ENCODE measurements at regions not wholly inside any gene's neighbourhood (a gene's known extent, or its start where the extent isn't known, plus 50 kb on each side); places are given as distances from the start of the nearest gene placed in this dataset.
A peak's percentile ranks its signal among the peaks of the same experiment; 100 is the strongest.

DNA sequence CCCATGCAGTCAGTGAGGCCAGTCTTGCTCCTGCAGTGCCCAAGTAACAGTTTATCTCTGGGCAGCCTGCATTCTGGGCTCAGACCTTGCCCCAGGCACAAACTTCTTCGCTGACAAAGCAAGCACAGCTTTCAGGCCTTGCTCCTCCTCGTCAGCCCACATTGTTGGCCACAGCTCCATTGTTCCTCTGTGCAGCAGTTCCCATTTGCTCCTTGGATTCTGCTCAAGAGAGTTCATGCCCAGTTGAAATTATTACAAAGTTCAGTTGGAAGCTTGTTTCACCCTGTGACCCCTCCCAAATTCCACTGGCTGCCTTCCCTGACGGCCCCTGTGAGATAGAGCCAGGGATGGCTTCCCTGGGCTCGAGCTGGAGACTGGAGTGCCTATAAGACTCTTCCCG, 163.4 kb upstream of the DDHD1 start:
- no peak overlapping the region for H3K27ac ChIP-seq (ENCODE audit: low read depth)
- H3K36me3 ChIP-seq (ENCODE audit: insufficient read depth): no peaks in the 10 kb centered on the region
- no peak overlapping the region for H3K4me3 ChIP-seq (ENCODE audit: low read depth, low read length)
- H3K4me1 ChIP-seq (ENCODE audit: insufficient read depth): no peaks in the 10 kb centered on the region
- 45% methylated on average over 5 of the region's 5 CpGs for WGBS
- DNase-seq (ENCODE audit: extremely low spot score): no peak

DNA sequence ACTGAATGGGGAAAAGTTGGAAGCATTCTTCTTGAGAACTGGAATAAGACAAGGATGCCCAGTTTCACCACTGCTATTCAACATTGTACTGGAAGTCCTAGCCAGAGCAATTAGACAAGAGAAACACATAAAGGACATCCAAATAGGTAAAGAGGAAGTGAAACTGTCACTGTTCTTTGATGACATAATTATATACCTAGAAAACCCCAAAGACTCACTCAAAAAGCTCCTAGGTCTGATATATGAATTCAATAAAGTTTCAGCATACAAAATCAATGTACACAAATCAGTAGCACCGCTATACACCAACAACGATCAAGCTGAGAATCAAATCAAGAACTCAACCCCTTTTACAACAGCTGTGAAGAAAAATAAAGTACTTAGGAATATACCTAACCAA, 157.3 kb upstream of the DDHD1 start:
- DNase-seq (ENCODE audit: extremely low spot score): no peak
- Histone ChIP-seq H3K4me3 (ENCODE audit: low read depth, low read length) (no peak overlapping the region), H3K4me1 (ENCODE audit: insufficient read depth) (no peaks in the 10 kb centered on the region), H3K36me3 (ENCODE audit: insufficient read depth) (no peaks in the 10 kb centered on the region), H3K27ac (ENCODE audit: low read depth) (no peak overlapping the region)
- 98% methylated on average over 2 of the region's 2 CpGs for WGBS

DNA sequence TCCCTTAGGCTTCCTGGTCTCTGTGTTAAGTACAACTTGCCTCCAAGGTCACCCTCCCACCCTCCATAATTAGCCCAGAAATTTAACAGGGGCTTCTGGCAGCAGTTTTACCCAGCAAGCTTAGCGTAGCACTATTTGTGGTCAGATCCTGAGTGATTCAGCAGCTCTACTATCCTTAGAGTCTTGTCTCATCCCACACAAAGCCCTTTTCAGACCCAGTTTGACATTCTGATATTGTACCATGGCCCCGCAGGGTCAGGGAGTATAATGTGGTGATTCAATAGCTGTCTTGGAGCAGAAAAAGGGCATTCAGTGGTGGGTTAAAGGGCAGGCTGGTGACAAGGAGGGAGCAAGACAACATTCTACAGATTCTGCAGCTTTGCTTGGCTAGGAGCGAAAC, 153.8 kb upstream of the DDHD1 start:
- Histone ChIP-seq H3K27ac (ENCODE audit: low read depth) (no peak overlapping the region), H3K4me1 (ENCODE audit: insufficient read depth) (no peaks in the 10 kb centered on the region), H3K4me3 (ENCODE audit: low read depth, low read length) (no peak overlapping the region), H3K36me3 (ENCODE audit: insufficient read depth) (no peaks in the 10 kb centered on the region)
- DNase-seq (ENCODE audit: extremely low spot score): peak; percentile 33
- 61% methylated on average over 3 of the region's 3 CpGs for WGBS

DNA sequence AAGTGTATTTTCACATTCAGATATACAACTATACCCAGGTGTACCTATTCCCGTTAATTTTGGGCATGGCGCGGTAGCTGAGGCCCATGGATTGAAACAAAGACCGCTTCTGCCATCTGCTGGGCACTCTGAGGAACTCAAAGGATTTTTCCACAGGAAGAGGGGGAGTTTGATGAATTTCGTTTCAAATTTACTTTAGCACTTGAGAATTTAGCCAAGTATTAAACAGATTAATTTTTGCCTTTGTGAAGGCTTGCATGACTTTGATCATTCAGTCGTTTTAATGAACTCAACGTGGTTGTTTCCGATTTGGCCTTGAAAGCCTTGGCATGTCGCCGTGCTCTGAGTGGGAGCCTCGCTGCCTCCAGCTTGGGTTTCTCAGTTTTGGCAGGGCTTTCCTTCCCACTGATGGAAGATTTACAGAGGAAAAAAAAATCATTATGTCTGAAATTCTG, 153.2 kb upstream of the DDHD1 start:
- DNase-seq (ENCODE audit: extremely low spot score): peak; percentile 64
- no peaks in the 10 kb centered on the region for H3K36me3 ChIP-seq (ENCODE audit: insufficient read depth)
- H3K27ac ChIP-seq (ENCODE audit: low read depth): no peak overlapping the region
- H3K4me3 ChIP-seq (ENCODE audit: low read depth, low read length): no peak overlapping the region
- 2% methylated on average over 11 of the region's 11 CpGs for WGBS
- H3K4me1 ChIP-seq (ENCODE audit: insufficient read depth): no peaks in the 10 kb centered on the region

DNA sequence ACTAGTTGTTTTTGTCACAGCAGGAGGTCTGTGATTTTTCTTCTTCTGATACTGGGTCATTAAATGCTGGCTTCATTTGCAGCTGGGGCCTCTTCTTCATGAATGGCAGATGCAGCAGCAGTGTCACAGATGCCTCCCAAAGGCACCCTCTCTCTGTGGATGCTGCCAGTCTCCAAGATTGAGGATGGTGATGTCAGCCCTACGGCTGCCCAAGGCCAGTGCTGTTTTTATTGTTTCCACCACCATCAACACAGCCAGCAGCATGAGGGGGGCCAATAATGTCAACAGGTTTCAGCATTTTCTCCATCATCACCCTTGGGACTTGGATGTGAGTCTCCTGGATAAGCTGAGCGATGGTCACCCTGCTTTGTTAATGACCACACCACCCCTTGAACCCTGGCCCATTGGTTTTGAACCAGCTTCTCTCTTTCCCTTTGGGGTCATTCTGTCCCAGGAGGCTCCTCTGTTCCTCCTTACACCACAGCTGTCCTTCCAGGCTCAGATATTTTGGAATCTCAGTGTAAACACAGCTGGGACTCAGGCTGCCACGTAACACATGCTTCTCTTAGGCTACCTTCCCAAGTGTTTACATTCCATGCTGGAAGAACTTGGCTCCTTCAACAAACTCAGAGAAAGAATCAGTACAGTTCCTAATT, 151.7 kb upstream of the DDHD1 start:
- Histone ChIP-seq H3K27ac (ENCODE audit: low read depth) (no peak overlapping the region), H3K4me1 (ENCODE audit: insufficient read depth) (no peaks in the 10 kb centered on the region), H3K4me3 (ENCODE audit: low read depth, low read length) (no peak overlapping the region), H3K36me3 (ENCODE audit: insufficient read depth) (no peaks in the 10 kb centered on the region)
- WGBS: 55% methylated on average over 3 of the region's 3 CpGs
- DNase-seq (ENCODE audit: extremely low spot score): no peak

DNA sequence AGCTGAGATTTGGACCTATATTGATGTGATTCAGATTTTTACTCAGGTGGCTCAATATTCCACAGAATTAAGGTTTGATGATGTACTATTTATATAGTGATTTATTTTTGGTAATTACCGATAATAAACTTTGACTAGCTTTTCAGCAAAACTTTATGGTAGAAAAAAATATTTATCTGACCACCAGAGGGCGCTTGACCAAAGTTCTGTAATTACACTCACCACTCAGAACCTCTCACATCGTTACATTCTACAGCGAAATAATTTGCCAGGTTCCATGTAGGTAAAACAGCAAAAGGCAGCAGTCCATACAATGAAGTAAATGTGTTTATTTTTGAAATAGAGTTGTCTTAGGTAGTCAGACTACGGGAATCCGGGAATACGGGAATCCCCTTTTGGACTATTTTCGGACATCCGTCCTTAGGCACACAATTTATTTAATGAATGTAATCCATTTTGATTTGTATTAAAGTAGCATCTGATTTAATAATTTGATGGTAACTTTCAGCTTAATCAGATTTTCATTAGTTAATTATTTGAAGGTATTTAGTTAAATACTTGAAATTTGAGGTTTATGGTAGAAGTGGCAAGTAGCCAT, 143.0 kb upstream of the DDHD1 start:
- no peak overlapping the region for H3K27ac ChIP-seq (ENCODE audit: low read depth)
- DNase-seq (ENCODE audit: extremely low spot score): no peak
- H3K4me1 ChIP-seq (ENCODE audit: insufficient read depth): no peaks in the 10 kb centered on the region
- H3K4me3 ChIP-seq (ENCODE audit: low read depth, low read length): no peak overlapping the region
- WGBS: 53% methylated on average over 9 of the region's 9 CpGs
- H3K36me3 ChIP-seq (ENCODE audit: insufficient read depth): no peaks in the 10 kb centered on the region

DNA sequence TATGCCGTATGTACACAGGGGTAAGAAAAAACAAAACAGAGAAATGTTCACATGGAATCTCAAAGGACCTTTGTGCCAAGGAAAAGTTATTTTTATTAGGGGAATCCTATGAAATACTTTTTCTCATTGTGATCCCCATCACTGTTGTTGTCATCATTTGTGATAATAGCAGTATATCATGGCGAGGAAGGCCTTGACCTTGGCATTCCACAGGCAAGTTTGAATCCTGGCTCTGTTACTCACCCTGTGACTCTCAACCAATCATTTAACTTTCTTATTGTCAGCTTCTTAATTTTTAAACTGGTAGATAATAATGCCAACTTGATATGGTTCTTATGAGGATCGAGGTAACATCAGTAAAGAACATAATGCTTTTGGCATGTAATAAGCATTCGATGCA, 142.2 kb upstream of the DDHD1 start:
- no peaks in the 10 kb centered on the region for H3K4me1 ChIP-seq (ENCODE audit: insufficient read depth)
- WGBS: 82% methylated on average over 4 of the region's 4 CpGs
- DNase-seq (ENCODE audit: extremely low spot score): no peak
- no peak overlapping the region for H3K4me3 ChIP-seq (ENCODE audit: low read depth, low read length)
- no peaks in the 10 kb centered on the region for H3K36me3 ChIP-seq (ENCODE audit: insufficient read depth)
- H3K27ac ChIP-seq (ENCODE audit: low read depth): no peak overlapping the region

DNA sequence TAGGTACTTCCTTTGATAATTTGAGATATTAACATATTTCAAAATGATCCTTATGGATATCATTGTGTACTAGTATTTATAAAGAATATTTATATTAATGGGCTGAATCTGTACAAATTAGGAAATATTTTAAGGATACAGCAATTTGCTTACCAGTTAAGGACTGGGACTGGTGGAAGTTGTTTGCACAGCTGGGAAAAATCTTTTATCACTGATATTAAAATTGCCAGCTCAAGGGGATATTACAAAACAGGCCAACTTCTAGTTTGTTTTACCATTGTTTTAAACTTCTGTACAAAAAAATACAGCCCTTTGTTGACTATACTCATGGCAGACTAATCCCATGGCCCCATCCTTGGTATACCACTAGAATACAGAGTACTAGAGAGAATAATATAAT, 133.2 kb upstream of the DDHD1 start:
- Histone ChIP-seq H3K4me3 (ENCODE audit: low read depth, low read length) (no peak overlapping the region), H3K36me3 (ENCODE audit: insufficient read depth) (no peaks in the 10 kb centered on the region), H3K27ac (ENCODE audit: low read depth) (no peak overlapping the region), H3K4me1 (ENCODE audit: insufficient read depth) (no peaks in the 10 kb centered on the region)
- DNase-seq (ENCODE audit: extremely low spot score): no peak

DNA sequence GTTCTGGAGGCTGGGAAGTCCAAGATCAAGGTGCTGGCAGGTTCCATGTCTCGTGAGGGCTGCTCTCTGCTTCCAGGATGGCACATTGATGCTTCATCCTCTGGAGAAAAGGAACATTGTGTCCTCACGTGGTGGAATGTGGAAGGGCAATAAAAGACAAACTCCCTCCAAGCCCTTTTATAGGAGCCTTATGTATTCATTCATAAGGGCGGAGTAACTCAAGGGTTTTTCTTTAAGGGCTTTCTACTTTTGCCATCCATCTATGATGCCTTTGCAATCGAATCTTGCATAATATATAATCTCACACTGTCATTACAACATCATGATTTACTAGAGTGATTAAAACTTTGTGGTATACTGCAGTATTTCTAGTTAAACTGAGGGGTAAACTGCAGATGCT, 132.7 kb upstream of the DDHD1 start:
- no peak for DNase-seq (ENCODE audit: extremely low spot score)
- 65% methylated on average over 4 of the region's 4 CpGs for WGBS
- Histone ChIP-seq H3K4me1 (ENCODE audit: insufficient read depth) (no peaks in the 10 kb centered on the region), H3K4me3 (ENCODE audit: low read depth, low read length) (no peak overlapping the region), H3K27ac (ENCODE audit: low read depth) (no peak overlapping the region), H3K36me3 (ENCODE audit: insufficient read depth) (no peaks in the 10 kb centered on the region)

DNA sequence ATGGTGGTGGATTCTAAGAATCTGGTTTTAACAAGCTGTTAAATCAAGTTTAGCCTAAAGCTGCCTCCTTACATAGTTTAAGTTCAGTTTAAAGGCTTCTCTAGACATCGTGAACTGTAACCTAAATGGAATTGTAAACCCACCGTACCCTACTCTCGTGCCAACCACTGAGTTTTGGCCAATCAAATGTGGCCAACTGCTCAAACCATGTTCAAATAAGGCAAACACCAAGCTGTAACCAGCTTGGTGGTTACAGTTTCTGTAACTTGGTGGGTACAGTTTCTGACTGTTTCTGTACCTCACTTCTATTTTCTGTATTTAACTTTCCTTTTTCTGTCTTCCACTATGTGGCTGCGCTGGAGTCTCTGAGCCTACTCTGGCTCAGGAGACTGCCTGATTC, 131.9 kb upstream of the DDHD1 start:
- WGBS: 93% methylated on average over 4 of the region's 4 CpGs
- Histone ChIP-seq H3K36me3 (ENCODE audit: insufficient read depth) (no peaks in the 10 kb centered on the region), H3K27ac (ENCODE audit: low read depth) (no peak overlapping the region), H3K4me3 (ENCODE audit: low read depth, low read length) (no peak overlapping the region), H3K4me1 (ENCODE audit: insufficient read depth) (no peaks in the 10 kb centered on the region)
- DNase-seq (ENCODE audit: extremely low spot score): no peak

DNA sequence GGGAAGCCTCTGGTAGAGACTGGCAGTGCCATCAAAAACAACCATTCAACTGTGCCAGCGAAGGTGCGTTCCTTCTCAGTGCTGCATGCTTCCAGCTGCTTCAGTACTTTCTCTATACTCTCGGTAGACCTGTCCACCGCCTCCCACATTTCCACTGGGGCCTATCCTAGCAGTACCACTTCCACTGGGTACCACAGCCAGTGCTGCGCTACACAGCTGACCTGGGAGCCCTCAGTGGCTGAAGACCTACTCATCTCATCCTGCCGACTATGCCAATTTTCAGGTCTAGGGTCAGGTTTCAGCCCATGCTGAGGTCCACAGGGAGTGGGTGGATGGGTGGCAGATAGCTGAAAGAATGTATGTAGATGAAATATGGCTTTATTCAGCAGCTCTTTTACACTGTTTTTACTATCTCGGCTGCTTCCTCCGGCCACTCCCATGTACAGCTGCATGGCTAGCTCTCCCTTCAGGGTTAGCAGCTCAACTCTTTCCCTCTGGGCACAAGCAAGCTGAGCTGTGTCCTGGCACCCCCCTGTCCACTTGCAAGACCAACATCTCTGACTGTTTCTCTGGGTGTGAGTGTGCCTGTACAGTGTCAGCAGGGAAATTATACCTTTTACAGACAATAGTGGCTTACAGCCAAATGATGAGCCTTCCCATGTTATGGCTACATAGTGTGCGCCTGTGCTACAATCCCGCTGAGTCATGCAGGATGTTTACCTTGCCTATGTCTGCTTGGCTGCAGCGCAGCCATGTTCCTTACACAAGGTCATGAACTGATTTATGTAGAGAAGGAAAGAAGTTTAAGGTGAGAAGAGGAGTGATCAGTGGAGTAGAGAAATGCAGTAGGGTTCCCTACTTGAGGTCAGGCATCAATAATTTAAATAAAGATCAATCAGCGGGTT, 125.7 kb upstream of the DDHD1 start:
- no peak overlapping the region for H3K4me3 ChIP-seq (ENCODE audit: low read depth, low read length)
- DNase-seq (ENCODE audit: extremely low spot score): no peak
- WGBS: 82% methylated on average over 12 of the region's 12 CpGs
- H3K4me1 ChIP-seq (ENCODE audit: insufficient read depth): no peaks in the 10 kb centered on the region
- H3K36me3 ChIP-seq (ENCODE audit: insufficient read depth): no peaks in the 10 kb centered on the region
- H3K27ac ChIP-seq (ENCODE audit: low read depth): no peak overlapping the region

DNA sequence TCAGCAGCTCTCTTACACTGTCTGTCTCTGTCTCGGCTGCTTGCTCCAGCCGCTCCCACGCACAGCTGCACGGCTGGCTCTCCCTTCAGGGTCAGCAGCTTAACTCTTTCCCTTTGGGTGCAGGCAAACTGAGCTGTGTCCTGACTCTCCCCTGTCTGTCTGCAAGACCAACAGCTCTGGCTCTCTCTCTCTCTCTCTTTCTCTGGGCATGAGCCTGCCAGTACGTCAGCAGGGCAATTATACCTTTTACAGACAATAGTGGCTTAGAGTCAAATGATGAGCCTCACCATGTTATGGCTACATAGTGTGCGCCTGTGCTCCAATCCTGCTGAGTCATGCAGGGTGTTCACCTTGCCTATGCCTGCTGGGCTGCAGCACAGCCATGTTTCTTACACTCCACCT, 120.5 kb upstream of the DDHD1 start:
- Histone ChIP-seq H3K4me3 (ENCODE audit: low read depth, low read length) (no peak overlapping the region), H3K4me1 (ENCODE audit: insufficient read depth) (no peaks in the 10 kb centered on the region), H3K27ac (ENCODE audit: low read depth) (no peak overlapping the region), H3K36me3 (ENCODE audit: insufficient read depth) (no peaks in the 10 kb centered on the region)
- WGBS: 60% methylated on average over 6 of the region's 6 CpGs
- no peak for DNase-seq (ENCODE audit: extremely low spot score)

DNA sequence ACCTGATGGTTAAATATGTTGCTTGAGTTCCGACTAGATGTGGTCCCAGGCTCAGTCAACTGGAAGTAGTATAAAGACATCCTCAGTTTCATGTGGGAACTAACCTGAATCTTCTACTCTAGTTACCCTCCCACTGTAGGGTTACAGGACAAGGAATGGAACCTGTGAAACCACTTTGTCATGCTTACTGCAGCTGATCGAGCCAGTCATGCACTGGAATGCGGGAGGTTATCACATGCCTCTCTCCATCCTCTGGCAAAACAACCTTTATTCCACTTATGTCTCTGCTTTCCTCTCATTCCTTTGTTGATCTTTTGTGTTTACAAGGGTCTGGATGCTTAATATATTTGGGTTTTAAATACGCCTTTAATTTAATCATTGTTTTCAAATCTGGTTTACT, 111.9 kb upstream of the DDHD1 start:
- 86% methylated on average over 4 of the region's 4 CpGs for WGBS
- DNase-seq (ENCODE audit: extremely low spot score): no peak
- no peaks in the 10 kb centered on the region for H3K4me1 ChIP-seq (ENCODE audit: insufficient read depth)
- H3K36me3 ChIP-seq (ENCODE audit: insufficient read depth): no peaks in the 10 kb centered on the region
- H3K4me3 ChIP-seq (ENCODE audit: low read depth, low read length): no peak overlapping the region
- H3K27ac ChIP-seq (ENCODE audit: low read depth): no peak overlapping the region

DNA sequence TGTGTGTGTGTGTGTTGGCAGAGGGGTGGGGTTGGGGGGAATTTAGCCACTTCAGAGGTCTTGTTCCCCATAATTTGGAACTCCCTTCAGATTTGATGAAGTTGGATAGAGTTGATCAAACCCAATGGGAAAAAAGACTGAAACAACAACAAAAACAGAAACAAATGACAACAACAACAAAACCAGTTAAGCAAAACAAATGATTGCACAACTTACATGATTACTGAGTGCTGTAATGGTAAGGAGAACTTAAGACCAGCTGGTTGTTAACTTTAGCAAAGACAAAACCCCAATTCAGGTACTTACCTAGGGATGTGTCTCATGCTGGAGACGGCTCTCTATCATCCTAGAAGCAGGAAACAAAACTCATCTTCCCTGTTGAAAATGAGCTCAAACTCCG, 107.8 kb upstream of the DDHD1 start:
- no peak for DNase-seq (ENCODE audit: extremely low spot score)
- H3K27ac ChIP-seq (ENCODE audit: low read depth): no peak overlapping the region
- no peaks in the 10 kb centered on the region for H3K36me3 ChIP-seq (ENCODE audit: insufficient read depth)
- no peaks in the 10 kb centered on the region for H3K4me1 ChIP-seq (ENCODE audit: insufficient read depth)
- H3K4me3 ChIP-seq (ENCODE audit: low read depth, low read length): no peak overlapping the region
- 93% methylated on average over 2 of the region's 2 CpGs for WGBS

All from urinary bladder (tissue), 3 donors.